ENCODE measurements at regions not wholly inside any gene's neighbourhood (a gene's known extent, or its start where the extent isn't known, plus 50 kb on each side); places are given as distances from the start of the nearest gene placed in this dataset.

DNA sequence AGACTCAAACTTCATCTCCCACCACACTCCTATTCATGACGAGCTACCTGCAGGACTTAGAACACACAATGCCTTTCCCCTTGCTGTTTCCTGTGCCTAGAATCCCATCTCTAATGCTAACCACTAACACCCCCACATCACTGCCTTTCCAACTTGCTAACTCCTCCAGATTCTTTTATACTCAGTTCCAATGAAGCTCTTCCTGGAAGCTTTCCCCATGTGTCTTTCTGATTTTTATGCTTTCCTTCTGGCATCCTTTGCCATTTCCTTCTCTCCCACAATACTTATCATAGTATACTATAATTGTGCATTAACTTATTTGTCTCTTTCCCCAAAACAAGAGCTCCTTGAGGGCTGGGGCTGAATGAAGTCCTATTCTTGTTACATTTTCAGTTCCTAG lies 115.3 kb upstream of the PLPPR1 start:
- TF ChIP-seq ZNF274 (IDR thresholded peaks at IDR 0.05; ENCODE audit: low read depth, low read length) (no peak), YY1 (IDR thresholded peaks at IDR 0.05; ENCODE audit: insufficient read depth, insufficient read length) (no peak), SUZ12 (IDR thresholded peaks at IDR 0.05; ENCODE audit: extremely low read depth, insufficient read depth, insufficient read length) (no peak)
